ENCODE measurements at regions not wholly inside any gene's neighbourhood (a gene's known extent, or its start where the extent isn't known, plus 50 kb on each side); places are given as distances from the start of the nearest gene placed in this dataset.

DNA sequence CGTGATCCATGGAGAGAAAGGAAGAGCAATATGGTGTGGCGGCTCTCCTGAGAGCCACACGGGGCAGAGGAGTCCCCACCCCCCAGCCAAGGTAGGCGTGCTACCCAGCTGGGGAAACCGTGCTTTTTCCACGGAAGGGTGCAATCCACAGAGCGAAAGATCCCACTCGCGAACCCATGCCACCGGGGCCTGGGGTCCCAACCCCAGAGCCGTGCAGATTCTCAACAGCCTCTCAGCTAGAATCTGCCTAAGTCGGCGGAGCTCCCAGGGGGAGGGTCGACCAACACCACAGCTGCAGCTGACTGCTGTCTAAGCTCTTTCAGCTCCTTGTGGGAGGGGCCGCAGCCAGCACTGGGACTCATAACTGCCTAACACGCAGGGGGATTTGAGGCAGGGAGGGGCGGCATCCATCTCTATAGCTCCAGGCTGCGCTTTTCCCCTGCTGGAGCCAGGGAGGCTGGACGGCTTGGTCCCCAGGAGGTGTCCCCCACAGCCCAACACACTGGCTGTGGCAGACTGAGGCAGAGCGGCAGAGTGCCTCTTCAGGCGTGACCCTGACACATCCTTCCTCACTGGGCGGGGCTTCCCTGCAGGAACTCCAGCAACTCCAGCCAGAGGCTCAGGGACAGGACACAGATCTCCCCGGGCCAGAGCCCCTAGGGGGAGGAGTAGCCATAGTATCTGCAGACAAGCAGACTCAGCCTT lies 107.6 kb upstream of the ZBTB20 start:
- TF ChIP-seq, protein P1, sequence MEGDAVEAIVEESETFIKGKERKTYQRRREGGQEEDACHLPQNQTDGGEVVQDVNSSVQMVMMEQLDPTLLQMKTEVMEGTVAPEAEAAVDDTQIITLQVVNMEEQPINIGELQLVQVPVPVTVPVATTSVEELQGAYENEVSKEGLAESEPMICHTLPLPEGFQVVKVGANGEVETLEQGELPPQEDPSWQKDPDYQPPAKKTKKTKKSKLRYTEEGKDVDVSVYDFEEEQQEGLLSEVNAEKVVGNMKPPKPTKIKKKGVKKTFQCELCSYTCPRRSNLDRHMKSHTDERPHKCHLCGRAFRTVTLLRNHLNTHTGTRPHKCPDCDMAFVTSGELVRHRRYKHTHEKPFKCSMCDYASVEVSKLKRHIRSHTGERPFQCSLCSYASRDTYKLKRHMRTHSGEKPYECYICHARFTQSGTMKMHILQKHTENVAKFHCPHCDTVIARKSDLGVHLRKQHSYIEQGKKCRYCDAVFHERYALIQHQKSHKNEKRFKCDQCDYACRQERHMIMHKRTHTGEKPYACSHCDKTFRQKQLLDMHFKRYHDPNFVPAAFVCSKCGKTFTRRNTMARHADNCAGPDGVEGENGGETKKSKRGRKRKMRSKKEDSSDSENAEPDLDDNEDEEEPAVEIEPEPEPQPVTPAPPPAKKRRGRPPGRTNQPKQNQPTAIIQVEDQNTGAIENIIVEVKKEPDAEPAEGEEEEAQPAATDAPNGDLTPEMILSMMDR (IDR thresholded peaks at IDR 0.05; ENCODE audit: insufficient read depth, low read length, poor library complexity, severe bottlenecking), result no peak
- DNase-seq (ENCODE audit: extremely low read depth, insufficient read length), result no peak

DNA sequence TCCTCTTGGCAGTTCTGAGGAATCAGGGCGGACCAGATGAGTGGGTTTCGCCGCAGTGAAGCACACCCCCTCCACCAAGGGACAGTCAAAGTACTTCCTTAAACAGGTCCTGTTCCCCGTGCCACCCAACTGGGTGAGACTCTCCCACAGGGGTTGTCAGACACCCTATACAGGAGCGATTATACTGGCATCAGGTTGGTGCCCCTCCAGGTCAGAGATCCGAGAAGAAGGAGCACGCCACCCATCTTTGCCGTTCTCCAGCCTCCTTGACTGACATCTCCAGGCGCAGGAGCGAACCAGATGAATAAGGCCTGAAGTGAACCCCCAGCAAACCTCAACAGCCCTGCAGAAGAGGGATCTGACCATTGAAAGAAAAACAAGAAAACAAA lies 108.1 kb upstream of the ZBTB20 start:
- TF ChIP-seq, protein P1 (IDR thresholded peaks at IDR 0.05; ENCODE audit: insufficient read depth, low read length, poor library complexity, severe bottlenecking), result no peak
- DNase-seq (ENCODE audit: extremely low read depth, insufficient read length), result no peak
- no peak overlapping the region for H3K4me3 ChIP-seq (replicated peaks; ENCODE audit: low read depth, low read length)
- H3K27me3 ChIP-seq (replicated peaks; ENCODE audit: control insufficient read depth, insufficient read depth, low read length), result no peaks in the 10 kb centered on the region
- H3K36me3 ChIP-seq (ENCODE audit: control insufficient read depth, insufficient read depth, low read length), result no peaks in the 10 kb centered on the region

More for the DNA sequence above, 107.6 kb upstream of the ZBTB20 start:
- Histone ChIP-seq H3K36me3 (ENCODE audit: control insufficient read depth, insufficient read depth, low read length) (no peaks in the 10 kb centered on the region), H3K4me3 (replicated peaks; ENCODE audit: low read depth, low read length) (no peak overlapping the region), H3K27me3 (replicated peaks; ENCODE audit: control insufficient read depth, insufficient read depth, low read length) (no peaks in the 10 kb centered on the region)

DNA sequence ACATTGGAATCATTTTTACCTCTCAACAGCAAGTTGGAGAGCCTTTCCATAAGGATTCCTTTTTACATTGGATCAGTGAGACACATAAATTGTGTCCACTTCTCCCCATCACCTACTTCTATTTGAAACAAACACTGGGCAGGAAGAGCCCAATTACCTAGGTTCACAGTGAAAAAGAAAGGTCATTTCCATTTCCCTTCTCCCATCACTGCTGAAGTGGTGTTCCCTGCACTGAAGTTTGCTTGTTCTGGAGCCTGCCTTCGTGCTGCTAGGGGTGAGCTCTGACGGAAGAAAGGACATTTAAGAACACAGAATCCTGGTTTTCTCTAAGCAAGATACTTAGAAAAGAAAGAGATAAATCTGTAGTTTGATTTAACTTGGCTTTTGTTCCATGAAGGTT lies 123.8 kb upstream of the ZBTB20 start:
- TF ChIP-seq, protein P1 (IDR thresholded peaks at IDR 0.05; ENCODE audit: insufficient read depth, low read length, poor library complexity, severe bottlenecking), result no peak
- H3K36me3 ChIP-seq (ENCODE audit: control insufficient read depth, insufficient read depth, low read length), result no peaks in the 10 kb centered on the region
- DNase-seq (ENCODE audit: extremely low read depth, insufficient read length), result no peak
- no peaks in the 10 kb centered on the region; the same call in 1 of the 2 replicates for H3K27me3 ChIP-seq (replicated peaks; ENCODE audit: control insufficient read depth, insufficient read depth, low read length)
- no peak overlapping the region for H3K4me3 ChIP-seq (replicated peaks; ENCODE audit: low read depth, low read length)

DNA sequence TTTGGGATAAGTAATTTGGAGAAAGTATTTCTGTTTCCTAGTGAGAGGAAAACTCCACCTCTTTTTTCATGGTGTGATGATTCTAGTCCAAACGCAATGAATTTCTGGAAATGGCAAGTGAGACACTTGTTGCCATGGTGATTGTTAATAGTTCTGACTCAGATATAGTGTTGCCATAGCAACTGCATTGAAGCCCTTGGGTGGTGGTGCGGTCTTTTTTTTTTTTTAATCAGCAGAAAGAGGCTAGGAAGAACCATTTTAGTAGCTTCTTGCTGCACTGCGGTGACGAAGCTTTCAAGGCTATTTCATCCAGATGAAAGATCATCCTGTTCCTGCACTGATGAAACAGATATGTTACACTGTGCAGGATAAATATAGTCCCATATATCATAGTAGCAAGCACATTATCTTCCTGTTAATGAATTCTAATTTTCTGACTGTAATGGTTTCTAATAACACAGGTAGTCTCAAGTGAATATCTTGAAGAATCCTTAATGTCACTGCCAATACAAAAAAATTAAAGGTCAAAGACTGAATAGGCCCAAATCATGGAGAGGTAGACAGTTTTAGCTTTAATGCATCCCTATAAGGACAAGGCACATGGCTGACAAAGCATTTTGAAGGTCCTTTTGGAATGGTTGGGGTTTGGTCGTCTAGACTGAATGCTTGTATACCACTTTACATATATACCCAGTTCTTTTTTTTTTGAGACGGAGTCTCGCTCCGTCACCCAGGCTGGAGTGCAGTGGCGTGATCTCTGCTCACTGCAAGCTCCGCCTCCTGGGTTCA lies 125.1 kb upstream of the ZBTB20 start:
- H3K27me3 ChIP-seq (replicated peaks; ENCODE audit: control insufficient read depth, insufficient read depth, low read length), result no peaks in the 10 kb centered on the region
- TF ChIP-seq, protein P1 (IDR thresholded peaks at IDR 0.05; ENCODE audit: insufficient read depth, low read length, poor library complexity, severe bottlenecking), result no peak
- no peak overlapping the region for H3K4me3 ChIP-seq (replicated peaks; ENCODE audit: low read depth, low read length)
- no peaks in the 10 kb centered on the region for H3K36me3 ChIP-seq (ENCODE audit: control insufficient read depth, insufficient read depth, low read length)
- no peak for DNase-seq (ENCODE audit: extremely low read depth, insufficient read length)

DNA sequence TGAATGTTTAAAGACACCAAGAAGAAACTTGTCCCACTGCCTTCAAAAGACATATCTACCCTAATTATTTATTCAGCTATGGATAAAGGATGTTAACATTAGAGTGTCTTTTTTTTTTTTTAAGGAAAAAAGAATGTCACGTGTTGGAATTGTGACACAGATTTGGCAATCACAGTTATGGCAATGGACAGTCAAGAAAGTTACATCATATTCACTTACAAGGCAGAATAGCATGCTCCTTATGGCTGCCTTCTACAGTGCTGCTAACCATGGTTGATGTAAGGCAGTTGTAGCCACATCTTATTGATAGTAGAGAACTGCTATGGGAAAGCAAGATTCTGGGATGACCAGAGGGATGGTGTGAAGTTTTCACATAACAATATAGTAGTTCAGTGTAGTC lies 128.8 kb upstream of the ZBTB20 start:
- TF ChIP-seq, protein P1 (IDR thresholded peaks at IDR 0.05; ENCODE audit: insufficient read depth, low read length, poor library complexity, severe bottlenecking), result no peak
- no peak for DNase-seq (ENCODE audit: extremely low read depth, insufficient read length)
- Histone ChIP-seq H3K36me3 (ENCODE audit: control insufficient read depth, insufficient read depth, low read length) (no peaks in the 10 kb centered on the region), H3K27me3 (replicated peaks; ENCODE audit: control insufficient read depth, insufficient read depth, low read length) (no peaks in the 10 kb centered on the region), H3K4me3 (replicated peaks; ENCODE audit: low read depth, low read length) (no peak overlapping the region)
